MCF 10A (cell line): ENCODE measurements at regions not wholly inside any gene's neighbourhood (a gene's known extent, or its start where the extent isn't known, plus 50 kb on each side); places are given as distances from the start of the nearest gene placed in this dataset.

Source experiments
- BruUV-seq: library from RNA; stranded (reverse); fragments of 400-500 nt; replicated peaks from 2 replicates; lab custom pipeline; 2021; lab: Mats Ljungman, UMichigan
- CTCF ChIA-PET: fragments of 300-600 bp; sonication (Branson Sonifier 250); formaldehyde crosslinking; extraction: SDS; loops from one replicate; lab custom pipeline; 2021; ENCODE audit warnings: antibody characterized with exemption, inconsistent platforms; lab: Yijun Ruan, JAX
- POLR2A ChIA-PET: fragments of 300-600, 350-650 bp; sonication (Branson Sonifier 250); formaldehyde crosslinking; extraction: SDS; loops from one replicate; lab custom pipeline; 2020; ENCODE audit warnings: antibody characterized with exemption, inconsistent platforms; lab: Yijun Ruan, JAX
- DNase-seq: peaks from one replicate; pipeline ENCODE4 v3.0.0-alpha.2; 2018; ENCODE audit not compliant: unreplicated experiment
- H3K27ac Mint-ChIP-seq: one replicate; pipeline ENCODE4 v1.8.0; 2022; ENCODE audit warnings: mild to moderate bottlenecking, low read depth, mixed read lengths; ENCODE audit not compliant: unreplicated experiment
- H3K27me3 Mint-ChIP-seq: one replicate; pipeline ENCODE4 v1.8.0; 2022; ENCODE audit warnings: mixed read lengths; ENCODE audit not compliant: insufficient read depth, unreplicated experiment
- H3K36me3 Mint-ChIP-seq: one replicate; pipeline ENCODE4 v1.8.0; 2022; ENCODE audit warnings: mild to moderate bottlenecking, moderate library complexity, mixed read lengths; ENCODE audit not compliant: insufficient read depth, unreplicated experiment
- H3K4me1 Mint-ChIP-seq: one replicate; pipeline ENCODE4 v1.8.0; 2022; ENCODE audit warnings: mixed read lengths; ENCODE audit not compliant: insufficient read depth, unreplicated experiment
- H3K4me3 Mint-ChIP-seq: one replicate; pipeline ENCODE4 v1.8.0; 2022; ENCODE audit warnings: mild to moderate bottlenecking, moderate library complexity, mixed read lengths; ENCODE audit not compliant: unreplicated experiment
- H3K9me3 Mint-ChIP-seq: one replicate; pipeline ENCODE4 v1.8.0; 2022; ENCODE audit warnings: mixed read lengths; ENCODE audit not compliant: unreplicated experiment
- intact Hi-C: fragments of 100-400 bp; cut with micrococcal nuclease; formaldehyde crosslinking; loops from 2 replicates; pipeline ENCODE4 v1.14.1; 2022
- TF ChIP-seq, protein P1 (sequence below): fragments of 200-600 bp; IDR thresholded peaks from one replicate; pipeline ENCODE4 v1.8.0; 2022; ENCODE audit warnings: antibody characterized with exemption, mild to moderate bottlenecking; ENCODE audit not compliant: unreplicated experiment

DNA sequence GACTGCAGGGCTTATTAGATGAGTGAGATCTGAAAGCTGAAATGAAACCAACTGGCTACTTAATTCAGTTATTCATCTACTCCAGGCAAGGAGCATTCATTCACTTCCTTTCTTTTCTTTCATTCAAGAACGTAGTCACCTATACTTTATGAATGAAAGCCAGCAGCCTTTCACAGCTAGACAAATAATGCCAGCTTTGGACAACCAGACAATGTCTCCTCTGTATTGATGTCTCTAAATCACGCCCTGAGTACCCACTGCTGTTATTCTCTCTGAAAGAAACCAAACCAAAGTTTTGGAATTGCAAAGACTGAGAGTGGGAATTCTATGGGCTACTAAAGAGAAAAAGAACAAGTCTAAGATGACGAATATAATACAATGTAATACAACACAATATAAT is 121.2 kb upstream of the PTPN3 start:
- ChIA-PET POLR2A (no interaction called here), CTCF (no interaction called here)
- BruUV-seq: no TSS peak
- TF ChIP-seq, protein P1, sequence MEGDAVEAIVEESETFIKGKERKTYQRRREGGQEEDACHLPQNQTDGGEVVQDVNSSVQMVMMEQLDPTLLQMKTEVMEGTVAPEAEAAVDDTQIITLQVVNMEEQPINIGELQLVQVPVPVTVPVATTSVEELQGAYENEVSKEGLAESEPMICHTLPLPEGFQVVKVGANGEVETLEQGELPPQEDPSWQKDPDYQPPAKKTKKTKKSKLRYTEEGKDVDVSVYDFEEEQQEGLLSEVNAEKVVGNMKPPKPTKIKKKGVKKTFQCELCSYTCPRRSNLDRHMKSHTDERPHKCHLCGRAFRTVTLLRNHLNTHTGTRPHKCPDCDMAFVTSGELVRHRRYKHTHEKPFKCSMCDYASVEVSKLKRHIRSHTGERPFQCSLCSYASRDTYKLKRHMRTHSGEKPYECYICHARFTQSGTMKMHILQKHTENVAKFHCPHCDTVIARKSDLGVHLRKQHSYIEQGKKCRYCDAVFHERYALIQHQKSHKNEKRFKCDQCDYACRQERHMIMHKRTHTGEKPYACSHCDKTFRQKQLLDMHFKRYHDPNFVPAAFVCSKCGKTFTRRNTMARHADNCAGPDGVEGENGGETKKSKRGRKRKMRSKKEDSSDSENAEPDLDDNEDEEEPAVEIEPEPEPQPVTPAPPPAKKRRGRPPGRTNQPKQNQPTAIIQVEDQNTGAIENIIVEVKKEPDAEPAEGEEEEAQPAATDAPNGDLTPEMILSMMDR: no peak
- intact Hi-C loops: no loop called here
- no peak for DNase-seq
- no peaks in the 10 kb centered on the region for H3K4me1 Mint-ChIP-seq
- peaks cover 11% of the 10 kb centered on the region for H3K27me3 Mint-ChIP-seq
- H3K9me3 Mint-ChIP-seq: no peaks in the 10 kb centered on the region
- no peaks in the 10 kb centered on the region for H3K36me3 Mint-ChIP-seq
- no peak overlapping the region for H3K4me3 Mint-ChIP-seq
- H3K27ac Mint-ChIP-seq: no peak overlapping the region

- BruUV-seq: no TSS peak
- DNase-seq: no peak
- ChIA-PET CTCF (no interaction called here), POLR2A (no interaction called here)
- H3K27ac Mint-ChIP-seq: no peak overlapping the region
- H3K27me3 Mint-ChIP-seq: peaks cover 37% of the 10 kb centered on the region
- H3K36me3 Mint-ChIP-seq: no peaks in the 10 kb centered on the region
- peaks cover 6% of the 10 kb centered on the region for H3K9me3 Mint-ChIP-seq
- H3K4me3 Mint-ChIP-seq: no peak overlapping the region
- no peaks in the 10 kb centered on the region for H3K4me1 Mint-ChIP-seq
- intact Hi-C loops: no loop called here
- TF ChIP-seq, protein P1: no peak
These were observed 126.0 kb upstream of the PTPN3 start for GRCh38 chr9:109624143-109624542.

- no TSS peak for BruUV-seq
- no peaks in the 10 kb centered on the region for H3K36me3 Mint-ChIP-seq
- peaks cover 45% of the 10 kb centered on the region for H3K27me3 Mint-ChIP-seq
- H3K9me3 Mint-ChIP-seq: peaks cover 6% of the 10 kb centered on the region
- no peak for DNase-seq
- H3K27ac Mint-ChIP-seq: no peak overlapping the region
- TF ChIP-seq, protein P1: no peak
- intact Hi-C loops: no loop called here
- no peaks in the 10 kb centered on the region for H3K4me1 Mint-ChIP-seq
- CTCF ChIA-PET: no interaction called here
- no peak overlapping the region for H3K4me3 Mint-ChIP-seq
- POLR2A ChIA-PET: interaction anchor here (0.8 kb wide), 1 partner anchor 15 kb away, joined by 3 read pairs; no protein-coding TSS in a partner anchor
These were observed 126.8 kb upstream of the PTPN3 start for GRCh38 chr9:109624896-109625295.

DNA sequence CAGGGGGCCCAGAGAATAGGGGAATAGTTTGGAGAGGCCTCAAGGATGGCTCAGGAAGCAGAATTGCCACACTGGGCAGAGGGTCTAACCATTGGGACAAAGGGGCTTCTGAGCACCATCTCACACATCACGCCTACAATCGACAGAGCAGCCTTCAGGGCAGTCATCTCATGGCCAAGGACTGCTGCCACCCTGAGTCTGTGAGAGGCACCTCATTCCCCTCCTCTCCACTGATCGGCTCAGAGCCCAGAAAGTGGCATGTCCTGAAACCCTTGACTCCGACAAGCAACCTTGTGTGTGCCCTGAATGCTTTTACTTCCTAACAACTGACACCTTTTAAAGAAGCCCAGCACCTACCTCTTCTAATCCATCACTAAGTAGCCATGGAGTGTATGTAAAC is 128.9 kb upstream of the PTPN3 start:
- ChIA-PET CTCF (no interaction called here), POLR2A (no interaction called here)
- BruUV-seq: no TSS peak
- no peak for DNase-seq
- Mint-ChIP-seq H3K27me3 (peaks cover 52% of the 10 kb centered on the region), H3K9me3 (peaks cover 6% of the 10 kb centered on the region), H3K4me3 (no peak overlapping the region), H3K36me3 (no peaks in the 10 kb centered on the region), H3K4me1 (no peaks in the 10 kb centered on the region), H3K27ac (no peak overlapping the region)
- TF ChIP-seq, protein P1: no peak
- intact Hi-C loops: no loop called here
